ENCODE measurements at regions not wholly inside any gene's neighbourhood (a gene's known extent, or its start where the extent isn't known, plus 50 kb on each side); places are given as distances from the start of the nearest gene placed in this dataset.
"Not testable (repeated sequence)": the region's sequence is repeated elsewhere in the genome, so short reads cannot be mapped to it uniquely, and the experiment has no call there.

- H3K4me3 ChIP-seq (ENCODE audit: low read depth, low read length): no peak overlapping the region
These were observed 94.8 kb downstream of the MYCN start for GRCh38 chr2:16034975-16035746.

GRCh38 chr2:16034151-16034974 lies 94.0 kb downstream of the MYCN start:
- H3K4me3 ChIP-seq (ENCODE audit: low read depth, low read length): no peak overlapping the region

GRCh38 chr2:16033032-16033293 lies 92.6 kb downstream of the MYCN start:
- no peak overlapping the region for H3K4me3 ChIP-seq (ENCODE audit: low read depth, low read length)

- no peak overlapping the region for H3K4me3 ChIP-seq (ENCODE audit: low read depth, low read length)
These were observed 92.1 kb downstream of the MYCN start for GRCh38 chr2:16032282-16033031.

- no peak overlapping the region for H3K4me3 ChIP-seq (ENCODE audit: low read depth, low read length)
These were observed 91.5 kb downstream of the MYCN start for GRCh38 chr2:16031848-16032159.

- H3K4me3 ChIP-seq (ENCODE audit: low read depth, low read length): no peak overlapping the region
These were observed 90.9 kb downstream of the MYCN start for GRCh38 chr2:16031058-16031847.

GRCh38 chr2:16030206-16031057 lies 90.1 kb downstream of the MYCN start:
- H3K4me3 ChIP-seq (ENCODE audit: low read depth, low read length): no peak overlapping the region

GRCh38 chr2:16028644-16029043 lies 88.3 kb downstream of the MYCN start:
- H3K4me3 ChIP-seq (ENCODE audit: low read depth, low read length): no peak overlapping the region

- H3K4me3 ChIP-seq (ENCODE audit: low read depth, low read length): no peak overlapping the region
These were observed 86.6 kb downstream of the MYCN start for GRCh38 chr2:16026816-16027501.

- H3K4me3 ChIP-seq (ENCODE audit: low read depth, low read length): no peak overlapping the region
These were observed 85.7 kb downstream of the MYCN start for GRCh38 chr2:16025876-16026640.

GRCh38 chr2:16025211-16025875 lies 85.0 kb downstream of the MYCN start:
- H3K4me3 ChIP-seq (ENCODE audit: low read depth, low read length): no peak overlapping the region

- H3K4me3 ChIP-seq (ENCODE audit: low read depth, low read length): not testable (repeated sequence)
These were observed 84.3 kb downstream of the MYCN start for GRCh38 chr2:16024628-16025027.

GRCh38 chr2:16023506-16024360 lies 83.4 kb downstream of the MYCN start:
- H3K4me3 ChIP-seq (ENCODE audit: low read depth, low read length): no peak overlapping the region

- no peak overlapping the region for H3K4me3 ChIP-seq (ENCODE audit: low read depth, low read length)
These were observed 82.3 kb downstream of the MYCN start for GRCh38 chr2:16022548-16023240.

GRCh38 chr2:16021611-16022363 lies 81.4 kb downstream of the MYCN start:
- no peak overlapping the region for H3K4me3 ChIP-seq (ENCODE audit: low read depth, low read length)

- H3K4me3 ChIP-seq (ENCODE audit: low read depth, low read length): no peak overlapping the region
These were observed 80.1 kb downstream of the MYCN start for GRCh38 chr2:16020389-16021008.

Measured in iPS-11a (cell line).